ENCODE measurements at regions not wholly inside any gene's neighbourhood (a gene's known extent, or its start where the extent isn't known, plus 50 kb on each side); places are given as distances from the start of the nearest gene placed in this dataset.
"Not testable (repeated sequence)": the region's sequence is repeated elsewhere in the genome, so short reads cannot be mapped to it uniquely, and the experiment has no call there.

GRCh38 chr6:10343320-10343719 is 71.6 kb downstream of the TFAP2A start:
- in situ Hi-C loops (cut with HindIII; ENCODE audit: low sequenced_read_pairs), result no loop called here
- no peak for DNase-seq (ENCODE audit: low spot score)

GRCh38 chr6:10341605-10342004 is 73.3 kb downstream of the TFAP2A start:
- no peak for DNase-seq (ENCODE audit: low spot score)
- in situ Hi-C loops (cut with HindIII; ENCODE audit: low sequenced_read_pairs), result no loop called here

- in situ Hi-C loops (cut with HindIII; ENCODE audit: low sequenced_read_pairs), result no loop called here
- DNase-seq (ENCODE audit: low spot score), result no peak
Observed at GRCh38 chr6:10338151-10338550, 76.7 kb downstream of the TFAP2A start.

GRCh38 chr6:10337376-10337775 is 77.5 kb downstream of the TFAP2A start:
- DNase-seq (ENCODE audit: low spot score); in situ Hi-C loops (cut with HindIII; ENCODE audit: low sequenced_read_pairs): not testable (repeated sequence)

- in situ Hi-C loops (cut with HindIII; ENCODE audit: low sequenced_read_pairs), result no loop called here
- no peak for DNase-seq (ENCODE audit: low spot score)
Observed at GRCh38 chr6:10332111-10332510, 82.8 kb downstream of the TFAP2A start.

GRCh38 chr6:10331334-10331968 is 83.4 kb downstream of the TFAP2A start:
- DNase-seq (ENCODE audit: low spot score), result no peak
- in situ Hi-C loops (cut with HindIII; ENCODE audit: low sequenced_read_pairs), result no loop called here

GRCh38 chr6:10330515-10330914 is 84.4 kb downstream of the TFAP2A start:
- DNase-seq (ENCODE audit: low spot score), result no peak
- in situ Hi-C loops (cut with HindIII; ENCODE audit: low sequenced_read_pairs), result no loop called here

GRCh38 chr6:10323018-10323417 is 91.9 kb downstream of the TFAP2A start:
- in situ Hi-C loops (cut with HindIII; ENCODE audit: low sequenced_read_pairs), result no loop called here
- no peak for DNase-seq (ENCODE audit: low spot score)

GRCh38 chr6:10320291-10320690 is 94.6 kb downstream of the TFAP2A start:
- no peak for DNase-seq (ENCODE audit: low spot score)
- in situ Hi-C loops (cut with HindIII; ENCODE audit: low sequenced_read_pairs), result no loop called here

- peak; percentile 12 for DNase-seq (ENCODE audit: low spot score)
- in situ Hi-C loops (cut with HindIII; ENCODE audit: low sequenced_read_pairs), result no loop called here
Observed at GRCh38 chr6:10316373-10316721, 98.5 kb downstream of the TFAP2A start.

GRCh38 chr6:10315658-10316372 is 99.1 kb downstream of the TFAP2A start:
- no peak for DNase-seq (ENCODE audit: low spot score)
- in situ Hi-C loops (cut with HindIII; ENCODE audit: low sequenced_read_pairs), result no loop called here

GRCh38 chr6:10315034-10315433 is 99.8 kb downstream of the TFAP2A start:
- in situ Hi-C loops (cut with HindIII; ENCODE audit: low sequenced_read_pairs), result no loop called here
- DNase-seq (ENCODE audit: low spot score), result no peak

- in situ Hi-C loops (cut with HindIII; ENCODE audit: low sequenced_read_pairs), result no loop called here
- no peak for DNase-seq (ENCODE audit: low spot score)
Observed at GRCh38 chr6:10314163-10314955, 100.5 kb downstream of the TFAP2A start.

GRCh38 chr6:10313799-10314162 is 101.1 kb downstream of the TFAP2A start:
- in situ Hi-C loops (cut with HindIII; ENCODE audit: low sequenced_read_pairs), result no loop called here
- no peak for DNase-seq (ENCODE audit: low spot score)

- in situ Hi-C loops (cut with HindIII; ENCODE audit: low sequenced_read_pairs), result no loop called here
- no peak for DNase-seq (ENCODE audit: low spot score)
Observed at GRCh38 chr6:10312445-10312844, 102.4 kb downstream of the TFAP2A start.

GRCh38 chr6:10311546-10312405 is 103.1 kb downstream of the TFAP2A start:
- in situ Hi-C loops (cut with HindIII; ENCODE audit: low sequenced_read_pairs); DNase-seq (ENCODE audit: low spot score): not testable (repeated sequence)

- no peak for DNase-seq (ENCODE audit: low spot score)
Observed at GRCh38 chr6:10310826-10311225, 104.0 kb downstream of the TFAP2A start.

GRCh38 chr6:10310330-10310653 is 104.6 kb downstream of the TFAP2A start:
- in situ Hi-C loops (cut with HindIII; ENCODE audit: low sequenced_read_pairs), result no loop called here
- no peak for DNase-seq (ENCODE audit: low spot score)

More at GRCh38 chr6:10310826-10311225, 104.0 kb downstream of the TFAP2A start:
- in situ Hi-C loops (cut with HindIII; ENCODE audit: low sequenced_read_pairs), result no loop called here

GRCh38 chr6:10309457-10310329 is 105.2 kb downstream of the TFAP2A start:
- in situ Hi-C loops (cut with HindIII; ENCODE audit: low sequenced_read_pairs), result no loop called here

More at GRCh38 chr6:10309457-10310329, 105.2 kb downstream of the TFAP2A start:
- no peak for DNase-seq (ENCODE audit: low spot score)

All from G401 (cell line).